GM19025 (cell line): ENCODE measurements at regions not wholly inside any gene's neighbourhood (a gene's known extent, or its start where the extent isn't known, plus 50 kb on each side); places are given as distances from the start of the nearest gene placed in this dataset.
"Not testable (repeated sequence)": the region's sequence is repeated elsewhere in the genome, so short reads cannot be mapped to it uniquely, and the experiment has no call there.

Experiments used
- ATAC-seq: cut with Tn5 transposase; IDR thresholded peaks from one replicate; pipeline ENCODE4 v1.9.1; 2021; ENCODE audit warnings: mild to moderate bottlenecking, low read depth, moderate library complexity; ENCODE audit not compliant: unreplicated experiment

DNA sequence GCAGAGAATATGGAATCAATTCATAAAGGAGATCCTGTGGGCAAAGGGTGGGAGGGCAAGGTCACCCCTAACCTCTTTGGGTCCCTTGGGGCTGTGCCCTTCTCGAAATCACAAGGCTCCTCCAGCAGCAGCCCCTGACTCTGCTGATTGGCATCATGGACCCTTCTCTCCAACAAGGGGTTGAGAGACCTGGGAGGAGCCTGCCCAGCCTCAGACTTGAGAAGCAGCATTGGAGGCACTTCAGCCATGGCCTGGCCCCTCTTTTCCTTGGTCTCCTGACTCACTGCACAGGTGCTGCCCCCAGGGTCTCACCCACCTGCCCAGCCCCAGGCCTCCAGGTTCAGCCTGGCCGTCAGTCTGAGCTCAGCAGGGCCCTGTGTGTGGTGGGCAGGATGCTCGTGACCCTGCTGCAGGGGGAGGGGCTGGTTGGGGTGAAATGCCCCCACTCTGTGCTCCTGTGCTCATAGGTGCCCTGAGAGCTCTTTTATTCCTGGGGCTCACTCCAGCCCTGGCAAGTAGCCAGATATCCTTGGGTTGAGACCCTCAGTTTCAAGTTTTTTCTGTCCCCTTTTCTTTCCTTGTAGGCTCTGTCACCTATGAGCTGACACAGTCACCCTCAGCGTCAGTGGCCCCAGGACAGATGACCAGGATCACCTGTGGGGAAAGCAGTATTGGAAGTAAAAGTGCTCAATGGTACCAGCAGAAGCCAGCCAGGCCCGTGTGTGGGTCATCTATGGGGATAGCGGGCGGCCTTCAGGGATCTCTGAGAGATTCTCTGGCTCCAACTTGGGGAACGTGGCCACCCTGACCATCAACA is 110.8 kb downstream of the GGTLC2 start:
- no peak for ATAC-seq

DNA sequence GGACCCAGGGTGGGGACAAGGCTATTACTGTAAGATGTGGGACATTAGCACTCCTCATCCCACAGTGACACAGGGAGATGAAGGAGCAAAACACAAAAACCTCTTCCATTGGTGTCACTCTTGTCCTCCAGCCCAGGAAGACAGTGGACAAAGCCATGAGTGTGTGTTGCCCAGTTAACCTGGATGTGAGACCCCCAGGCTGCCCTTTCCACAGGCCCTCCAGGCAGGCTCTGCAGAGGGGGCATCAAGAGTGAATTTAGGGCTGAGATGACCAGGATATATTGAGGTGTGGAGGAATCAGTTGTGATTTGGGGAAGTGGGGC is 111.3 kb downstream of the GGTLC2 start:
- no peak for ATAC-seq

DNA sequence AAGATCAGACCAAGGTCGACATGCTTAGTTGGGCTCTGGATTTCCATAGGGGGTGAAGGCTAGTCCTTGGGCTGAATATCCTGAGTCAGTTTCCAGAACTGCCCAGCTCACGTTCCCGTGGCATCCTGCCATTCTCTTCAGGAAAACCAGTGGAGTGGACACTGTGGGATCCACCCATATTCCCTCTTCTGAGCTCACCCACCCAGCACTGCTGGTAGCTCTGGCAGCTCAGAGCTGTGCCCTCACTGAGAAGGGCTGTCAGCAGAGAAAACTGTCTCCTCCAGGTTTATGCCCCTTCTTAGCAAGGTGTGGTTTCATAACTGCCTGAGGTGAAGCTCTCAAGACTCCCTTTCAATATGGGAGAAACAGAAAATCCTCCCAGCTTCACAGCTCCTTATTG is 111.7 kb downstream of the GGTLC2 start:
- no peak for ATAC-seq

DNA sequence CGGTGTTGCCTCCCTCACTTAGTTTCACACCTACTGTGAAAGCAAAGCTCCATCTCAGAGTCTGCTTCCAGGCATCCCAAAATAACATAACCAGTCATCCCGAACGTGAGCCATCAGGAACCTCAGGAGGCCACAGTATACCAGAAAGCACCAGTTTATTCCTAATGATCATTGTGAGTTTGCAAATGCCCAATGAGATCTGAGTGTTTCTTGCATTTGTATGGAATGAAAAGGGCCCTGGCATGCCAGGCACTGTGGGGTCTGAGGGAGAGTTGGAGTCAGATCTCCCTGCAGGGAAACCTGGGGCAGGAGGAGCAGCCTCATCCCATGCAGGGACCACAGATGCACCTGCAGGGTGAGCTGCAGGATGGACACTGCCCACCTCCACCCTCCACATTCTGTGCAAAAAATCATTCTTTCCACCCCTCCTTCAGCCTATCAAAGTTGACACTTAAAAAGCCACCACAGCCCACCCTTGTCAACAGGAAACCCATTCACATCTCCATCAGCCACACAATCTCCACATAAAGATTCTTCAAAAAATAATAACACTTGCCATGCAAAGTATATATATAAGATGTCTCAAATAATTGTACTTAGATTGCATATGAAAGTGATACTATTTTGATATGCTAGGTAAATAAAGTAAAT is 112.3 kb downstream of the GGTLC2 start:
- ATAC-seq = not testable (repeated sequence)

DNA sequence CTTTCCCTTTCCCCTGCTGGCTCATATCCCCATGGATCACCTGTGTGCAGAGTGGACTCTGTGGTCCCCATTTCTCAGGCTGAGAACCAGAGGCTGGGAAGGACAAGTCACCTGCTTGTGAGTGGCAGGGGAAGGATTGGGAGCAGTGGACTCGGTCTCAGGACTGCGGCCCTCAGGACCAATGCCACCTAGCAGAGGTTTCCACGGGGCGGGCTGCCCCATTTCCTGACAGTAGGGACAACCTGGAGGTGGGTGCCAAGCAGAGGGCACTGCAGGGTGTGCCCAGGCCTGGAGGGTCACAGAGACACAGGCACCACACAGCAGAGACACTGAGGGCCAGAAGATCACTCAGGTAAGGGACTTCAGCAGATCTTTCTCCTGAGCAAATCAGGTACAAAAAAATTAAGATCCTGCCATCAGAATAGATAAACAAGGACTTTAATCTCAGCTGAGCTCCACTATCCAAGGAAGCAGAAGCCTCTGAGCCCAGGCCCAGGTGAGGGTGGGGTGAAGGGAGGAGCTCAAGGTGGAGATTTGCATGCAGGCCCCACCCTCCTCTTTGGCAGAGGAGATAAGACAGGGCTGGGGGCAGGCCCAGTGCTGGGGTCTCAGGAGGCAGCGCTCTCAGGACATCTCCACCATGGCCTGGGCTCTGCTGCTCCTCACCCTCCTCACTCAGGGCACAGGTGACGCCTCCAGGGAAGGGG is 113.8 kb downstream of the GGTLC2 start:
- ATAC-seq = not testable (repeated sequence)

DNA sequence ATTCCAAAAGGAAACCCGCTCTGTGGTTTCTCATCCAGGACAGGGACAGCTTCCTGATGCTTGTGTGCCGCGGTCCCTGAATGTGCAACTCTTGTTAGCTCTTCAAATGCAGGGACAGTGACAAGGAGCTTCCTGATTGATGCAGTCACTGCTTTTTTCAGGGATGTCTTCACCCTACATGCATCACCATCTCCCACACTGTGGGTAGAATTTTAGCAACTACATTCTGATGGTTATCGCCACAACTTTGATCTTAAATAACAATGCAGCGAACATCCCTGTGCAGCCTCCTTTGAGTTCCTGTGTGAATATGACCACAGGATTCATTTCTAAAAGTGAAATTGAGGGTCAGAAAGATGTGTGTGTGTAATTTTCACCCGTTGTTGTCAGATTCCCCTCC is 115.0 kb downstream of the GGTLC2 start:
- ATAC-seq = no peak

DNA sequence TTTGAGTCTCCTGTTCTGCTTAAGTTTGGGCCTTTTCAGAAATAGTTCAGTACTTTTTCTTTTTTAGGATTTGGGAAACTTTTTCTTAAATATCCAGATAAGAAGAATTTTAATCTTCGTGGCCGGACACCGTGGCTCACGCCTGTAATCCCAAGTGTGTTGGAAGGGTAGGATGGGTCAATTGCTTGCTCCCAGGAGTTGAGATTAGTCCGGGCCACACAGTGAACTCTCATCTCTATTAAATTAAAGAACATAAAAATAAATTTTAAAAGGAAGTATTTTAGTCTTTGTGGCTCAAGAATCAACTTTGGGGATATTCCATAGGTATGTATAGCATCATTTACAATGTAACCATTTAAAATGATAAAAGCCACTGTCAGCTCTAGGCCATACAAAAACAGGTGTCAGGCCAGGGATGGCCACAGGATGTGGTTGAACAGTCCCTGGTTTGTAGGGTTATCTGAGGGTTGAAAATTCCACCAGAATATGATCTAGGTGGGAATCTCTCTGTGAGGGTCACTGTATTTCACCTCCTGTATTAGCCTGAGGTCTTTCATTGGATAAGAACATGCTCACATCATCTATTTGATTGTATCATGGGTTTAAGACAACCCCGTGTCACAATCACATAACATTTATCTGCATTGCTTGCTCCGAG is 115.6 kb downstream of the GGTLC2 start:
- ATAC-seq = no peak

DNA sequence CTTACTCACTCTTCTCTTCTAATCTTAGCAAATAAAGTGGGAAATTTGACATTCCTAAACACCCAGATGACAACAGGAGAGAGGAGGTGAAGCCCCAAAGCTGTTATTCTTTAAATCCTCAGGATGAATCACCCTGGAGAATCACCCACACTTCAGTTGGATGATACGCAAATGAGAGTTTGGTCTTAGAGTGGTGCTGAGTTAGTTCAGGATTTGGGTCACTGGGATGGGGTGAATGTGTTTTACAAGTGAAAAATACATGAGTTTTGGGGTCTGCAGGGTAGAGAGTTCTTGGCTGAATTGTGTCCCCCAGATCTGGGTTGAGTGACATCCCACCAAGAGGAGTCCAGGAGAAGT is 117.2 kb downstream of the GGTLC2 start:
- ATAC-seq = no peak

DNA sequence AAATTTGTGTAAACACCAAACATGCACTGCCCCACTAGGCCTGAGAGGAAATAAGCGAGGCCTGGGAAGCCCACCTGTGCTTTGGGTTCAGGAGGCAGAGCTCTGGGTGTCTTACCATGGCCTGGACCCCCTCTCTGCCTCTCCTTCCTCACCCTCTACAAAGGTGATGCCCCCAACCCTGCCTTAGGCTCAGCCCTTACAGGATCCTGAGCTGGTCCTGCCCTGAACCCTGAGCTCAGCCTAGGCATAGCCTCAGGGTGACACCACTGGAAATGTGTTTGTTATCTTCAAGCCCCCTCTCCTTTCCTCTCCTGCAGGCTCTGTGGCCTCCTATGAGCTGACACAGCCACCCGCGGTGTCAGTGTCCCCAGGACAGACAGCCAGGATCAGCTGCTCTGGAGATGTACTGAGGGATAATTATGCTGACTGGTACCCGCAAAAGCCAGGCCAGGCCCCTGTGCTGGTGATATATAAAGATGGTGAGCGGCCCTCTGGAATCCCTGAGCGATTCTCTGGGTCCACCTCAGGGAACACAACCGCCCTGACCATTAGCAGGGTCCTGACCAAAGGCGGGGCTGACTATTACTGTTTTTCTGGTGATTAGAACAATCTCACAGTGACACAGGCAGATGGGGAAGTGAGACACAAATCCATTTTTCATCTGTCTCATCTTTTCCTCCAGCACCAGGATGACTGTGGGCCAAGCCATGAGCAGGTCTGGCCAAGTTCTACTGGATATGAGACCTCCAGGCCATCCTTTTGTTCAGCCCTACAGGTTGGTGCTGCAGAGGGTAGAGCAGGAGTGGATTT is 117.8 kb downstream of the GGTLC2 start:
- ATAC-seq = no peak

DNA sequence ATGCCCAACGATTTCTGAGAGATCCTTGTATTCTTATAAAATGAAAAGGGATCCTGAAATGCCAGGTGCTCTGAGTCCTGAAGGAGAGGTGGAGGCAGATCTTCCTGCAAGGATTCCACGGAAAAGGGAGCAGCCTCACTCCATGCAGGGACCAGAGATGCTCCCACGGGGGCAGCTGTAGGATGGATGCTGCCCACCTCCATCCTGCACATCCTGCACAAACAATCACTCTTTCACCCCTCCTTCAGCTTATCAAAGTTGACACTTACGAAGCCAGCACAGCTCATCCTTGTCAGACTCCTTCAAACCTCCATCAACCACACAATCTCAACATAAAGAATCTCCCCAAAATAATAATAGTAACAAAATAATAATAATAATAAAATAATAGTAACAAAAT is 119.1 kb downstream of the GGTLC2 start:
- ATAC-seq = no peak

DNA sequence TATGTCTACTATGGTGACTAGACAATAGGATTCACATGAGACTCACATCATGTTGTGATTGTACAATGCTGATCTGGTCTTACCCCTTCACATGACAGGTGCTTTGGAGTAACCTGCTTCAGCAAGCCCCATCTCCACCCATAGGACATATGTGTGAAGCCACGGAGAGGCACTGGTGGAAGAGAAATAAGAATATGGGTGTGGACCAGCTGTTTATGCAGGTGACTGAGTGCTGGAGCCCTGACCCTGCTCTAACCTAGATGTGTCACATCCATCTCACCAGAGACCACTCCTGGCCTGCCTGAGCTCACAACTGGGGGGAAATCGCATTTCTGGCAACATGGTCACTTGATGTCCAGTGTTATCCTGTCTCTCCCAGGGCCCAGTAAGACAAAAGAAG is 119.7 kb downstream of the GGTLC2 start:
- ATAC-seq = no peak

DNA sequence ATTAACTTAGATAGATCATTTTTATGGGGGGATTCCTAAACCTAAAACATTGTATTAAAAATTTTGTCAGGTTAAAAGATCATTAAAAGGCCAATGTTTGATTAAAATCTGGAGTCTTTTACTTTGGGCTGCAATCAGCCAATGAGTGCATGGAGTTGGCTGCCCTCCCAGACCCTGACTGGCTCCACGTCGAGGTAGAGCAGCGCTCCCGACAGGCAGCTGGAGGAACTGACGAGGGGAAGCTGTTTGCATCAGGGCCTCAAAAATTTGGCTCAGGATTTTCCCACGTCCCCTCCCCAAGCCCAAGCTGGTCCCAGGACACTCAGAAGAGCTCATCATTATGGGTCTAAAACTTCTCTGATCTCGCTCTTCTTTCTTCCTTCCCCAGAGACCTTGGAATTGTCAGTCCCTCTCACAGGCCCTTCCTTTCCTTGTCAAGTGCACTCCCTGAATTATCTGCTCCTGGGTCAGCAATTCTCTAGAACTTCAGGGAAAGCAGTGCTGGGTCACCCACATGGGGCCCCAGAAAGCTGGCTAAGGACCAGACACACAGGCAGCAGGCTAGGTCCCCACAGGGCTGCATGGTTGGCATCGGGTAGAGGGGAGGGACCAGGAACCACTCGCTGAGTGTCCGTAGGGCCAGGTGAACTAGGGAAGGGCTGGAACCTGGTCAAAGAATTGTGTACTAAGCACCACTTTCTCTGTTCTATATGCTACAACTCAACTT is 119.6 kb upstream of the IGLL5 start:
- ATAC-seq = no peak

DNA sequence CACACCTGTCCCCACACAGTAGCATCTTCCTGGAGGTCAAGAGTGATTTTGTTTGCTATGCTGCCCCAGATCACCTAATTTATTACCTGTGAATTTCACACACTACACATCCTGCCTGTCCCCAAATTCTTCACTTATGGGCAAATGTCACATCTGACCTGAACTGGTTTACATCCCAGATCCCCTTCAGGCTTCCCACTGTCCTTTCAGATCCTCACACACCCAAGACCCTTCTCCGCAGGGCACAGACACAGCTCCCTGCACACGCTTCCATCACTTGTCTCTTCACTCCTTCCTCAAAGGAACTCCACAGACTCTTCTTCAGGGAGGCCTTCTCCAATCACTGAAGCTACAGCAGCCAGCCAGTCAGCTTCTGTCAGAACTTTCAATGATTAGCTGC is 118.7 kb upstream of the IGLL5 start:
- ATAC-seq = no peak

DNA sequence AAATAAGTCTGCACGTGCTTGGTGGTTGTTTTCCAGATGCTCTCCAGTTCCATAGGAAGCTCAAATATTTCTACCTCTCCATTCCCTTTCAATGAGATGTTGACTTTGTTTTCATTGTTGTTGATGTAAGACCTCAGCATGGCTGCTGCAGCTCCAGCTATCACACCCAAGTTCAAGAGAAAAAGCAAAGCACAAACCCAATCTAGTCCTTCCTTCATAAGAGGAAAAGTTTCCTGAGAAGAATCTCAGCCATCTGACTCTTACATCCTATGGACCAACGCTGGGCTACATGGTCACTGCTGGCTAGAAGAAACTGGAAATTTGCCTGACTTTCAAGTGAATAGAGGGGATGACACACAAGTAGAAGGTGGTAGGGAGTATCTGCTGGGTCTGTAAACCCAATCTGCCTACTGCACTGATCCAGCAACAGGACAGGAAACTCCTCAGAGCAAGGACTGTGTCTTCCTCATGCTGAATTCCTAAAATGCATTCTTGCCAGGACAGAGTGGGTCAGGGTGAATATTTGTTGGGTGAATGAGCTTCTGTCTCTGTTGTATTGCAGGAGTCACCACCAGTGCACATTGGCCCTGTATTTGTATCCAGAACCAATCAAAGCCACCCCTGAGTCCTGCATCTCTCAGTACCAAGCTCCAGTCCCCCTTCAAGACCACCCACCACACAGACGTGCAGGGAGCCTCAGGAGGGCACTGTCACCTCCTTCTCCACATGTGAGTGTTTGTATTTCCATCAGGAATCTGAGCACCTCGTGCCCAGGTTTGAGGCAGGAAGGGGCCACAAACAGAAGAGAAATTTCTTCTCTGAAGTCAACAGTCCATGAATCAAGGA is 118.0 kb upstream of the IGLL5 start:
- ATAC-seq = no peak

DNA sequence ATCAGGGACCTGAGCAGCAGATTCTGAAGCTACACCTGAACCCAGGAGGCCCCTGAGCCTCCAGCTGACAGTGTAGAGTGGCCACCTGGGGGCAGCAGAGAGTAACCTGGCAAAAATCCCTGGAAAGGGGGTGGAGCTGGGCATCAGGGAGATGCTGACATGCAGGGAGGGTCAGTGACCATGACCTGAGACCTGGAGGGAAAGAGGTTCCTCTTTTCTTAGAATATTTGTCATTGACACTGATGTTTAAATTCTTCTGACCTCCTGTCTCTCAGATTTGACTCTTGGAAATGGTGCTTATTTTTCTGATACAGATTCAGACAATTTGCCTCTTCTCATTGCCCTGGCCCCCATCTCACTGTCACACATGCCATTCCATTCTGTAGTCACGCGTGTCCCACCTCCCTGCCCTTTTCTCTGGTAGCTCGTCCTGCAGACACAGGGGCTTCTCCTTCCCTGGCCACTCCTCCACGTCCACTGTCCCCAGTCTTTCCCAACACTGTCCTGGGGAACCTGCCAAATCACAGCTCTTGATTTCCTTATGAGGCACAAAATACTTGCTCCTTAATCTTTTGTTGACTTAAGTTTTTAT is 117.2 kb upstream of the IGLL5 start:
- no peak for ATAC-seq

DNA sequence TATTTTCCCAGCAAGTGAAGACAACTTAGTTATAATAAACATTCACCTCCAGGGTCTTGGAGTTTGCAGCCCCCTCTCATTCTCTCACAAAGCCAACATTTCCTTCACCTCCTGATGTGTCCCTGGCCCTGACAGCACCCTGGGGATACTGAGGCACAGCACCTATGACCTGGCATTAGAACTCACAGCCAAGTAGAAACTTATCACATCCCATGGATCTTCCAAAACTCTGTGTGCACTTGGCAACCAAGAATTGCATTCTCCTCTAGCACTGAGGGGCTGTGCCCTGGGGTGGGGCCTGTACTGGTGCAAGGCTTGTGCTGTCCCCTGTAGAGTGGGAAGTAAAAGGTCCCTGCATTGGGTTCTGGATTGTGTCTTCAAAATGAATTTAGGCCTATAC is 116.7 kb upstream of the IGLL5 start:
- ATAC-seq = no peak

DNA sequence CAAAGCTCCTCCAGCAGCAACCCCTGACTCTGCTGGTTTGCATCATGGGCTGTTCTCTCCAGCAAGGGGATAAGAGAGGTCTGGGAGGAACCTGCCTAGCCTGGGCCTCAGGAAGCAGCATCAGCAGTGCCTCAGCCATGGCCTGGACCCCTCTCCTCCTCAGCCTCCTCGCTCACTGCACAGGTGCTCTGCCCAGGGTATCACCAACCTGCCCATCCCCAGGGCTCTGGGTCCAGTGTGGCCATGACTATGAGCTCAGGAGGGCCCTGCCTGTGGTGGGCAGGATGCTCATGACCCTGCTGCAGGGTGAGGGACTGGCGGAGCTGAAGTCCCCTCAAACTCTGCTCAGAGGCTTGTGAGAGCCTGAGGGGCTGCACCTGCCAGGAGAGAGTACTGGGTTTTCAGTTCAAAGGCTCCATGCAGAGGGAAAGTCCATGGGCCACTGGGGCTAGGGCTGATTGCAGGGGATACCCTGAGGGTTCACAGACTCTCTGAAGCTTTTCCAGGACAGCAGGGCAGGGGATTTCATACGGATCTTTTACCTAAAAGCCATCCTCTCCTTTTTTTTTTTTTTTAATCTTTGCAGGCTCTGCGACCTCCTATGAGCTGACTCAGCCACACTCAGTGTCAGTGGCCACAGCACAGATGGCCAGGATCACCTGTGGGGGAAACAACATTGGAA is 115.8 kb upstream of the IGLL5 start:
- ATAC-seq = no peak

DNA sequence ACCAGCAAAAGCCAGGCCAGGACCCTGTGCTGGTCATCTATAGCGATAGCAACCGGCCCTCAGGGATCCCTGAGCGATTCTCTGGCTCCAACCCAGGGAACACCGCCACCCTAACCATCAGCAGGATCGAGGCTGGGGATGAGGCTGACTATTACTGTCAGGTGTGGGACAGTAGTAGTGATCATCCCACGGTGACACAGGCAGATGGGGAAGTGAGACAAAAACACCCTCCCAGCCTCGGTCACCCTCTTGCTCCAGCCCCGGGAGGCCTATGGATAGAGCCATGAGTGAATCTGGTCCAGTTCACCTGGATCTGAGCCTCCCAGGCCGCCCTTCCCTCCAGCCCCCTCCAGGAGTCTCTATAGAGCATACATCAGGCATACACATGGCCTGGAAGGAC is 115.2 kb upstream of the IGLL5 start:
- no peak for ATAC-seq
